ENCODE measurements at regions not wholly inside any gene's neighbourhood (a gene's known extent, or its start where the extent isn't known, plus 50 kb on each side); places are given as distances from the start of the nearest gene placed in this dataset.

GRCh38 chr11:109885006-109885405 is 208.2 kb upstream of the ZC3H12C start:
- Histone ChIP-seq H3K27me3 (no peaks in the 10 kb centered on the region), H3K27ac (no peak overlapping the region), H3K9me3 (replicated peaks in 1 of 11) (peaks cover 0 to 6% (median 3%) of the 10 kb centered on the region in 11 experiments; a peak in 1 of 22 replicates), H3K4me2 (no peak overlapping the region), H3K4me3 (no peak overlapping the region), H3K36me3 (no peaks in the 10 kb centered on the region), H3K9ac (no peak overlapping the region), H3K4me1 (no peaks in the 10 kb centered on the region), H4K20me1 (no peaks in the 10 kb centered on the region)
- TF ChIP-seq Cebpa-rat (IDR thresholded peaks at IDR 0.05): no peak

GRCh38 chr11:109892321-109892794 is 200.8 kb upstream of the ZC3H12C start:
- Histone ChIP-seq H4K20me1 (no peaks in the 10 kb centered on the region), H3K36me3 (no peaks in the 10 kb centered on the region), H3K9me3 (replicated peaks in 1 of 11) (no peaks in the 10 kb centered on the region), H3K27me3 (no peaks in the 10 kb centered on the region), H3K9ac (no peak overlapping the region), H3K4me3 (no peak overlapping the region), H3K4me1 (no peaks in the 10 kb centered on the region), H3K4me2 (no peak overlapping the region), H3K27ac (no peak overlapping the region)
- no peak for TF ChIP-seq Cebpa-rat (IDR thresholded peaks at IDR 0.05)

- Histone ChIP-seq H3K9ac (no peak overlapping the region), H3K4me3 (no peak overlapping the region), H3K9me3 (replicated peaks in 1 of 11) (peaks cover 0 to 15% (median 10%) of the 10 kb centered on the region in 11 experiments; a peak in 13 of 22 replicates), H3K4me1 (no peaks in the 10 kb centered on the region), H3K27ac (no peak overlapping the region), H3K4me2 (no peak overlapping the region), H4K20me1 (no peaks in the 10 kb centered on the region), H3K27me3 (no peaks in the 10 kb centered on the region), H3K36me3 (no peaks in the 10 kb centered on the region)
- TF ChIP-seq Cebpa-rat (IDR thresholded peaks at IDR 0.05): no peak
These were observed 198.9 kb upstream of the ZC3H12C start for GRCh38 chr11:109894242-109894641.

GRCh38 chr11:109898592-109898991 is 194.6 kb upstream of the ZC3H12C start:
- no peak overlapping the region for H3K4me2 ChIP-seq
- no peaks in the 10 kb centered on the region for H3K27me3 ChIP-seq
- no peak overlapping the region for H3K27ac ChIP-seq
- no peak overlapping the region for H3K9ac ChIP-seq
- no peak for TF ChIP-seq Cebpa-rat (IDR thresholded peaks at IDR 0.05)
- H3K4me1 ChIP-seq: no peaks in the 10 kb centered on the region
- no peaks in the 10 kb centered on the region for H4K20me1 ChIP-seq
- no peak overlapping the region for H3K4me3 ChIP-seq
- H3K9me3 ChIP-seq (replicated peaks in 1 of 11): peaks cover 22 to 44% (median 34%) of the 10 kb centered on the region in 11 experiments
- H3K36me3 ChIP-seq: no peaks in the 10 kb centered on the region

GRCh38 chr11:109902764-109903433 is 190.3 kb upstream of the ZC3H12C start:
- Histone ChIP-seq H3K27me3 (no peaks in the 10 kb centered on the region), H3K9ac (no peak overlapping the region), H3K9me3 (replicated peaks in 1 of 11) (peaks cover 22 to 43% (median 34%) of the 10 kb centered on the region in 11 experiments), H3K4me3 (no peak overlapping the region), H3K4me2 (no peak overlapping the region), H3K4me1 (no peaks in the 10 kb centered on the region), H3K27ac (no peak overlapping the region), H4K20me1 (no peaks in the 10 kb centered on the region), H3K36me3 (no peaks in the 10 kb centered on the region)
- no peak for TF ChIP-seq Cebpa-rat (IDR thresholded peaks at IDR 0.05)

- Histone ChIP-seq H3K4me1 (peaks cover 0 to 7% (median 0%) of the 10 kb centered on the region in 10 experiments; a peak in 2 of 20 replicates), H3K36me3 (no peaks in the 10 kb centered on the region), H3K27ac (no peak overlapping the region; a peak in 1 of 22 replicates), H3K9me3 (replicated peaks in 1 of 11) (peaks cover 3 to 16% (median 10%) of the 10 kb centered on the region in 11 experiments; a peak in 10 of 22 replicates), H3K4me3 (no peak overlapping the region), H3K27me3 (no peaks in the 10 kb centered on the region), H3K4me2 (no peak overlapping the region), H4K20me1 (no peaks in the 10 kb centered on the region), H3K9ac (no peak overlapping the region)
- no peak for TF ChIP-seq Cebpa-rat (IDR thresholded peaks at IDR 0.05)
These were observed 181.7 kb upstream of the ZC3H12C start for GRCh38 chr11:109911488-109911887.

GRCh38 chr11:109914038-109914437 is 179.2 kb upstream of the ZC3H12C start:
- H3K4me1 ChIP-seq: peaks cover 0 to 7% (median 0%) of the 10 kb centered on the region in 10 experiments; a peak in 2 of 20 replicates
- no peak for TF ChIP-seq Cebpa-rat (IDR thresholded peaks at IDR 0.05)
- no peak overlapping the region for H3K4me3 ChIP-seq
- H3K27me3 ChIP-seq: no peaks in the 10 kb centered on the region
- peaks cover 4 to 20% (median 15%) of the 10 kb centered on the region in 11 experiments; a peak in 15 of 22 replicates for H3K9me3 ChIP-seq (replicated peaks in 1 of 11)
- no peak overlapping the region for H3K4me2 ChIP-seq
- no peaks in the 10 kb centered on the region for H4K20me1 ChIP-seq
- H3K27ac ChIP-seq: no peak overlapping the region
- H3K9ac ChIP-seq: no peak overlapping the region
- H3K36me3 ChIP-seq: no peaks in the 10 kb centered on the region

GRCh38 chr11:109914809-109915653 is 178.2 kb upstream of the ZC3H12C start:
- H3K4me2 ChIP-seq: peak overlapping the region in 3 of 11 experiments; percentile 10 to 28 (median 13); a peak in 3 of 22 replicates
- no peak overlapping the region for H3K27ac ChIP-seq
- no peak overlapping the region for H3K4me3 ChIP-seq
- H3K27me3 ChIP-seq: no peaks in the 10 kb centered on the region
- H3K9ac ChIP-seq: no peak overlapping the region
- no peaks in the 10 kb centered on the region for H4K20me1 ChIP-seq
- no peaks in the 10 kb centered on the region for H3K36me3 ChIP-seq
- H3K9me3 ChIP-seq (replicated peaks in 1 of 11): peaks cover 12 to 30% (median 25%) of the 10 kb centered on the region in 11 experiments; a peak in 20 of 22 replicates
- TF ChIP-seq Cebpa-rat (IDR thresholded peaks at IDR 0.05): no peak
- H3K4me1 ChIP-seq: peaks cover 0 to 7% (median 0%) of the 10 kb centered on the region in 10 experiments; a peak in 2 of 20 replicates

- Histone ChIP-seq H3K9ac (no peak overlapping the region), H4K20me1 (no peaks in the 10 kb centered on the region), H3K4me2 (no peak overlapping the region), H3K36me3 (no peaks in the 10 kb centered on the region), H3K9me3 (replicated peaks in 1 of 11) (peaks cover 0 to 20% (median 11%) of the 10 kb centered on the region in 11 experiments; a peak in 13 of 22 replicates), H3K4me3 (no peak overlapping the region), H3K27me3 (no peaks in the 10 kb centered on the region), H3K4me1 (no peaks in the 10 kb centered on the region), H3K27ac (no peak overlapping the region)
- no peak for TF ChIP-seq Cebpa-rat (IDR thresholded peaks at IDR 0.05)
These were observed 166.3 kb upstream of the ZC3H12C start for GRCh38 chr11:109926941-109927340.
